Omental fat pad (tissue), 3 donors: ENCODE measurements at regions not wholly inside any gene's neighbourhood (a gene's known extent, or its start where the extent isn't known, plus 50 kb on each side); places are given as distances from the start of the nearest gene placed in this dataset. TPM values are rescaled to one million over a fixed set of nuclear protein-coding genes. Genes with fewer than 3 reads are reported as not detected.

Source experiments
- ATAC-seq: fragments of 150-250 bp; one replicate; pipeline ENCODE4 v1.9.1; 2016; ENCODE audit warnings: mild to moderate bottlenecking, moderate library complexity; ENCODE audit not compliant: low FRiP score
- DNase-seq: peaks from one replicate; pipeline ENCODE4 v3.0.0-alpha.2; 2019; ENCODE audit warnings: low spot score
- CTCF ChIP-seq, 3 donors: fragments of 450-650 bp; IDR thresholded peaks; one replicate each; pipeline ENCODE4 v1.5.1; 2016 to 2017; ENCODE audit warnings: antibody characterized with exemption in 3 of 3, mild to moderate bottlenecking in 3 of 3, moderate library complexity in 2 of 3
- small RNA-seq: library from RNA; depleted of rRNA; stranded (forward); fragments of <200 nt; gene quantifications from one replicate; pipeline ENCODE3, GENCODE V24; 2016

GRCh38 chr4:134282680-134283079, 81.1 kb upstream of the PABPC4L start:
- ATAC-seq, result no peak

GRCh38 chr4:134278675-134279074, 77.1 kb upstream of the PABPC4L start:
- ATAC-seq (no peak), DNase-seq (no peak)
- no peak for TF ChIP-seq CTCF (IDR thresholded peaks at IDR 0.05)

More at GRCh38 chr4:134282680-134283079, 81.1 kb upstream of the PABPC4L start:
- DNase-seq, result no peak
- TF ChIP-seq CTCF (IDR thresholded peaks at IDR 0.05), result no peak

GRCh38 chr4:134276476-134276875, 74.9 kb upstream of the PABPC4L start:
- no peak for TF ChIP-seq CTCF (IDR thresholded peaks at IDR 0.05)
- no peak for ATAC-seq
- DNase-seq, result no peak

- no peak for DNase-seq
- ATAC-seq, result no peak
- no peak for TF ChIP-seq CTCF (IDR thresholded peaks at IDR 0.05)
Measured at GRCh38 chr4:134260126-134260525, 58.5 kb upstream of the PABPC4L start.

Small RNA genes in the stretch of these regions (small RNA-seq; reads per million reads assigned to genes)
- gene AC104619.4, result not detected
- not detected for gene RF00026
